ENCODE measurements at regions not wholly inside any gene's neighbourhood (a gene's known extent, or its start where the extent isn't known, plus 50 kb on each side); places are given as distances from the start of the nearest gene placed in this dataset.

GRCh38 chr4:160495356-160495755 is 1392.5 kb downstream of the RAPGEF2 start:
- TF ChIP-seq CTCF (IDR thresholded peaks at IDR 0.05) (no peak), POLR2AphosphoS5 (IDR thresholded peaks at IDR 0.05) (no peak)

All from gastroesophageal sphincter (tissue), 3 donors.